Smooth muscle cell (in vitro differentiated cells): ENCODE measurements at regions not wholly inside any gene's neighbourhood (a gene's known extent, or its start where the extent isn't known, plus 50 kb on each side); places are given as distances from the start of the nearest gene placed in this dataset.

Experiments
- DNase-seq: peaks from one replicate; lab custom pipeline; 2025; ENCODE audit not compliant: unreplicated experiment; lab: John Stamatoyannopoulos, UW
- H2AFZ ChIP-seq: fragments of 200-600 bp; sonication (generic); 2 replicates; pipeline ENCODE4 v1.6.0; 2016; ENCODE audit warnings: antibody characterized with exemption, low read depth, mild to moderate bottlenecking
- H3F3A ChIP-seq: fragments of 200-600 bp; sonication (generic); 2 replicates; pipeline ENCODE4 v1.6.0; 2017; ENCODE audit warnings: antibody characterized with exemption, low read depth
- H3K27ac ChIP-seq: fragments of 200-600 bp; sonication (generic); 2 replicates; pipeline ENCODE4 v1.5.1; 2016; ENCODE audit warnings: low read depth, mild to moderate bottlenecking
- H3K27me3 ChIP-seq: fragments of 200-600 bp; sonication (generic); 2 replicates; pipeline ENCODE4 v1.6.1; 2016; ENCODE audit warnings: low read depth, mild to moderate bottlenecking
- H3K36me3 ChIP-seq: fragments of 200-600 bp; sonication (generic); 2 replicates; pipeline ENCODE4 v1.5.1; 2016; ENCODE audit warnings: low read depth
- H3K4me1 ChIP-seq: fragments of 200-600 bp; sonication (generic); 2 replicates; pipeline ENCODE4 v1.5.1; 2016; ENCODE audit warnings: low read depth
- H3K4me2 ChIP-seq: fragments of 200-600 bp; sonication (generic); 2 replicates; pipeline ENCODE4 v1.6.0; 2016; ENCODE audit warnings: mild to moderate bottlenecking
- H3K4me3 ChIP-seq: fragments of 200-600 bp; sonication (generic); 2 replicates; pipeline ENCODE4 v1.5.1; 2016; ENCODE audit warnings: mild to moderate bottlenecking
- H3K79me2 ChIP-seq: fragments of 200-600 bp; sonication (generic); 2 replicates; pipeline ENCODE4 v1.6.0; 2016; ENCODE audit warnings: low read depth, mild to moderate bottlenecking
- H3K9ac ChIP-seq: fragments of 200-600 bp; sonication (generic); 2 replicates; pipeline ENCODE4 v1.6.0; 2016; ENCODE audit warnings: low read depth
- H3K9me3 ChIP-seq: fragments of 200-600 bp; sonication (generic); replicated peaks from 2 replicates; pipeline ENCODE4 v1.5.1; 2016; ENCODE audit warnings: low read depth
- H4K20me1 ChIP-seq: fragments of 200-600 bp; sonication (generic); 2 replicates; pipeline ENCODE4 v1.6.0; 2016; ENCODE audit warnings: low read depth
- CTCF ChIP-seq: fragments of 200-600 bp; sonication (generic); IDR thresholded peaks from 2 replicates; pipeline ENCODE4 v1.5.1; 2017; ENCODE audit warnings: borderline replicate concordance, mild to moderate bottlenecking, antibody characterized with exemption; ENCODE audit not compliant: insufficient read depth, poor library complexity, severe bottlenecking
- WGBS: methylation state at CpG from one replicate; pipeline ENCODE4 v1.1.7; 2016; ENCODE audit warnings: low lambda C conversion rate; 5-methylcytosine and 5-hydroxymethylcytosine counted together

- Histone ChIP-seq H4K20me1 (no peaks in the 10 kb centered on the region), H3K27me3 (no peaks in the 10 kb centered on the region), H3K36me3 (no peaks in the 10 kb centered on the region), H3F3A (no peaks in the 10 kb centered on the region), H3K27ac (no peak overlapping the region), H3K9ac (no peak overlapping the region), H2AFZ (no peak overlapping the region), H3K9me3 (no peaks in the 10 kb centered on the region), H3K79me2 (no peaks in the 10 kb centered on the region), H3K4me2 (no peak overlapping the region), H3K4me1 (no peaks in the 10 kb centered on the region), H3K4me3 (no peak overlapping the region)
- no peak for TF ChIP-seq CTCF
- WGBS, result 73% methylated on average over 7 of the region's 7 CpGs
- no peak for DNase-seq
Observed at GRCh38 chrX:40506201-40506985, 74.4 kb upstream of the ATP6AP2 start.

GRCh38 chrX:40504801-40505605 lies 75.8 kb upstream of the ATP6AP2 start:
- 36% methylated on average over 5 of the region's 5 CpGs for WGBS
- Histone ChIP-seq H3K27ac (peak overlapping the region; percentile 78), H3K79me2 (no peaks in the 10 kb centered on the region), H3F3A (no peaks in the 10 kb centered on the region), H3K4me3 (no peak overlapping the region), H3K9me3 (no peaks in the 10 kb centered on the region), H3K36me3 (no peaks in the 10 kb centered on the region), H3K4me1 (no peaks in the 10 kb centered on the region), H3K4me2 (peak overlapping the region; percentile 46), H4K20me1 (no peaks in the 10 kb centered on the region), H2AFZ (no peak overlapping the region), H3K9ac (peak overlapping the region; percentile 37), H3K27me3 (no peaks in the 10 kb centered on the region)
- DNase-seq, result peak; percentile 5
- TF ChIP-seq CTCF, result no peak

GRCh38 chrX:40503094-40503493 lies 77.7 kb upstream of the ATP6AP2 start:
- no peak overlapping the region for H3K4me2 ChIP-seq
- H3F3A ChIP-seq, result no peaks in the 10 kb centered on the region
- DNase-seq, result no peak
- TF ChIP-seq CTCF, result no peak
- no peaks in the 10 kb centered on the region for H3K9me3 ChIP-seq
- H3K4me3 ChIP-seq, result no peak overlapping the region
- no peak overlapping the region for H2AFZ ChIP-seq
- H3K27me3 ChIP-seq, result no peaks in the 10 kb centered on the region
- WGBS, result 96% methylated on average over 3 of the region's 3 CpGs
- H3K9ac ChIP-seq, result no peak overlapping the region
- H3K36me3 ChIP-seq, result no peaks in the 10 kb centered on the region
- no peaks in the 10 kb centered on the region for H3K4me1 ChIP-seq
- H4K20me1 ChIP-seq, result no peaks in the 10 kb centered on the region
- H3K79me2 ChIP-seq, result no peaks in the 10 kb centered on the region
- no peak overlapping the region for H3K27ac ChIP-seq
